Kidney epithelial cell (primary cell): ENCODE measurements at regions not wholly inside any gene's neighbourhood (a gene's known extent, or its start where the extent isn't known, plus 50 kb on each side); places are given as distances from the start of the nearest gene placed in this dataset.

Source experiments
- DNase-seq: peaks from one replicate; pipeline ENCODE4 v3.0.0-alpha.2; 2010; ENCODE audit warnings: low read depth
- H3K27me3 ChIP-seq: 2 replicates; pipeline ENCODE4 v1.6.0; 2011; ENCODE audit warnings: low read length; ENCODE audit not compliant: control insufficient read depth, insufficient read depth
- H3K36me3 ChIP-seq: 2 replicates; pipeline ENCODE4 v1.5.1; 2011; ENCODE audit warnings: low read length; ENCODE audit not compliant: control insufficient read depth, insufficient read depth
- H3K4me3 ChIP-seq: 2 replicates; pipeline ENCODE4 v1.5.1; 2011; ENCODE audit warnings: low read depth, mild to moderate bottlenecking, control low read depth, low read length
- TF ChIP-seq, protein P1 (sequence below): IDR thresholded peaks from 2 replicates; pipeline ENCODE4 v1.5.1; 2011; ENCODE audit warnings: mild to moderate bottlenecking, moderate library complexity, low read length, control low read depth, inconsistent platforms; ENCODE audit not compliant: insufficient read depth, poor library complexity, severe bottlenecking

DNA sequence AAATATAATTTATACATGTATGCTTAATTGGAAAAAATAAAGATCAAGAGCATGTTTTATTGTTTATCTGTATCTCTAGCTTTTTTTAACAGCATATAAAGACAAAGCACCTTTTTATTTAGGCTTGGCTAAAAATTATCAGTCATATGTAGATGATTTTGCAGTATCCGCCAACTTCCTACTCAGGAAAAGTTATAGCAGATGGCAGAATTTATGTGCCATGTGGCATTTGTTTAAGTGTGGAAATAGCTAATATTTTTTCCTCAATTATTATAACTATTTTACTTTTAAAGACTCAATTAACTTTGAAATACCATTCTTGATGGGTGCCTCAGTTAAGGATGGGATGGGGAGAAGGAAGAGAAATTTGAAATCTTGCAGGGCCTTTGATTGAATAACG, 762.1 kb upstream of the RBFOX1 start:
- Histone ChIP-seq H3K36me3 (no peaks in the 10 kb centered on the region), H3K27me3 (no peaks in the 10 kb centered on the region), H3K4me3 (no peak overlapping the region)
- DNase-seq, result no peak
- TF ChIP-seq, protein P1, sequence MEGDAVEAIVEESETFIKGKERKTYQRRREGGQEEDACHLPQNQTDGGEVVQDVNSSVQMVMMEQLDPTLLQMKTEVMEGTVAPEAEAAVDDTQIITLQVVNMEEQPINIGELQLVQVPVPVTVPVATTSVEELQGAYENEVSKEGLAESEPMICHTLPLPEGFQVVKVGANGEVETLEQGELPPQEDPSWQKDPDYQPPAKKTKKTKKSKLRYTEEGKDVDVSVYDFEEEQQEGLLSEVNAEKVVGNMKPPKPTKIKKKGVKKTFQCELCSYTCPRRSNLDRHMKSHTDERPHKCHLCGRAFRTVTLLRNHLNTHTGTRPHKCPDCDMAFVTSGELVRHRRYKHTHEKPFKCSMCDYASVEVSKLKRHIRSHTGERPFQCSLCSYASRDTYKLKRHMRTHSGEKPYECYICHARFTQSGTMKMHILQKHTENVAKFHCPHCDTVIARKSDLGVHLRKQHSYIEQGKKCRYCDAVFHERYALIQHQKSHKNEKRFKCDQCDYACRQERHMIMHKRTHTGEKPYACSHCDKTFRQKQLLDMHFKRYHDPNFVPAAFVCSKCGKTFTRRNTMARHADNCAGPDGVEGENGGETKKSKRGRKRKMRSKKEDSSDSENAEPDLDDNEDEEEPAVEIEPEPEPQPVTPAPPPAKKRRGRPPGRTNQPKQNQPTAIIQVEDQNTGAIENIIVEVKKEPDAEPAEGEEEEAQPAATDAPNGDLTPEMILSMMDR, result no peak

DNA sequence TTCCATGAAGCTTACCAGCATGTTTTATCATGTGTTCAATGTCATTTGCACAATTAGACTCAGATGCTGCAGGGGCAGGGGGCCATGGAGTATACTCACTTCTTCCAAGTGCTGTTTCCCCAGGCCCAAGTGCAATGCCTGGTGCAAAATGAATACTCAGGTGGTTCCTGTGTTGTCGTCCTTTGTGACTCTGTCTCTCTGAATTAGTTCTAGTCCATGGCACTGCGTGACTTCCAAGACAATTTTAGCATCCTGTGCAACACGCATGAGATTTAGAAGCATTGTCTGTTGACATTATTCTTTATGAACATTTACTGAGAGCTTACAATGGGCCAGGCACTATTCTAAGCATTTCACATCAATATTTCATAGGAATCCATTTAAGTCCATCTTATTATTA, 769.7 kb upstream of the RBFOX1 start:
- TF ChIP-seq, protein P1, result no peak
- DNase-seq, result no peak
- H3K36me3 ChIP-seq, result no peaks in the 10 kb centered on the region

DNA sequence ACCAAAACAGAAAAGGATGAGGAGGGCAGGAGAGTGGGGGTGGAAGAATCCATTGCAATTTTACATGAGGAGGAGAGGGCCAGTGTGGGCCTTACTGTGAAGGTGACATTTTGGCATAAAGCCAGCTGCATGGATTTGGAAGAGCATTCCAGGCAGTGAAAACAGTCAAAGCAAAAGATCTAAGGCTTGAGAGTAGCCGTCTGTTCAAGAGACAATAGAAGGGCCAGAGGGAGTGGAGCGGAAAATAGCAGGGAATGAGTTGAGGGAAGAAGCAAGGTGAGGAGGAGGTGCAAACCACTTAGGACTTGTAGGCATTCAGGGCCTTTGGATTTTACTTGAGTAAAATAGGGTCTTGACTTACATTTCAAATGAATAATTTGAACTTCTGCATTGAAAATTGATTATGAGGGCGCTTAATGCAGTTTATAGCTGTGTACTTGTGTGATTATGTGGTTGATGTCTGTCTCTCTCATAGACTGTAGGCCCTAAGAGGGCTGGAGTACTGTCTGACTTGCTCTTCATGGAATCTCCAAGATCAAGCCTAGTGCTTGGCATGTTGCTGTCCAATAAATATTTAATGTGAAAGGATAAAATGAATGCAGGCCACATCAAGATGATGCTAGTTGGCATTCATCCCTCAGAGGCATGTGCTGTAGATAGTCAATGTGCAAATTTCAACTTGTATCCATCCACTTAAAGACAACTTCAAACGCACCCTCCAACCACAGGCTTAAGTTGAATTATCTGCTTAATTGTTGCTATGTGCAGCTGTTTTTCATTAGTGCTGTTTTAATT, 772.1 kb upstream of the RBFOX1 start:
- Histone ChIP-seq H3K4me3 (no peak overlapping the region), H3K27me3 (no peaks in the 10 kb centered on the region), H3K36me3 (no peaks in the 10 kb centered on the region)
- TF ChIP-seq, protein P1, result no peak
- no peak for DNase-seq

More for the DNA sequence above, 769.7 kb upstream of the RBFOX1 start:
- Histone ChIP-seq H3K27me3 (no peaks in the 10 kb centered on the region), H3K4me3 (no peak overlapping the region)

DNA sequence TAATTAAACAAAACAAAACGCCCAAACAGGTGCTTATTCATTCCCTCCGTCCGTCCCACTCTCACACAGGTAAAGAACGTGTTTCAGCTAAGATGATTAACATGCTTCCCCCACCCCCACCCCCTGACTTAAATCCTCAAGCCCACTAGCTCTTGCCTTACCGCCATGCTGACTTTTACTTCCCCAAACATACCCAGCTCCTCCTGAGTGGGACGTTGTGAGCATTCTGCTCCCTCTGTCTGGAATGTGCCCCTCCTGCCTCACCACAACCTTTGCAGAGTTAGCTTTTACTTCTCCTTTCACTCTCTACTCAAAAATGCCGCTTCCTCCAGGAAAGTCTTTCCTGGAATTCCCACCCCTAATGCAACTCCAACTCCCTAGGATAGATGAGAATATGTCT, 774.0 kb upstream of the RBFOX1 start:
- H3K27me3 ChIP-seq, result no peaks in the 10 kb centered on the region
- H3K4me3 ChIP-seq, result no peak overlapping the region
- TF ChIP-seq, protein P1, result no peak
- no peaks in the 10 kb centered on the region for H3K36me3 ChIP-seq
- no peak for DNase-seq

DNA sequence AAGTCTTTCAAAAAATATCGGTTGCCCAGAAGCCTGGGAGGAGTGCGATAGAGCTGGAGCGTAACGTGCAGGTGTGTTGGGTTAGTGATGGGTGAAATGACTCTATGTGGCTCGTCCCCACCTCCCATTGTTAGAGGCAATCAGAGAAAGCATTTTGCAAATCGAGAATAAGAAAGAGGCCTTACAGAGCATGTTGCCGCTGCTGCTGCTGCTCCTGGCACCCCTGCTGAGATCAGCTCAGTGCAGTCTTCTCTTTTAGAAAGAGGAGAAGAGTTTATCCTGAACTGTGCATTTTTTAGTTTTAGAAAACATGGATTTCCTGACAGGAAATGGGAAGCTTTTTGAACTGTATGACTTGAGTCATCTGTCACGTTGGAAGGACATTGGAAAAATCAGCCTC, 774.5 kb upstream of the RBFOX1 start:
- TF ChIP-seq, protein P1, result no peak
- DNase-seq, result no peak
- H3K27me3 ChIP-seq, result no peaks in the 10 kb centered on the region
- H3K36me3 ChIP-seq, result no peaks in the 10 kb centered on the region
- no peak overlapping the region for H3K4me3 ChIP-seq

DNA sequence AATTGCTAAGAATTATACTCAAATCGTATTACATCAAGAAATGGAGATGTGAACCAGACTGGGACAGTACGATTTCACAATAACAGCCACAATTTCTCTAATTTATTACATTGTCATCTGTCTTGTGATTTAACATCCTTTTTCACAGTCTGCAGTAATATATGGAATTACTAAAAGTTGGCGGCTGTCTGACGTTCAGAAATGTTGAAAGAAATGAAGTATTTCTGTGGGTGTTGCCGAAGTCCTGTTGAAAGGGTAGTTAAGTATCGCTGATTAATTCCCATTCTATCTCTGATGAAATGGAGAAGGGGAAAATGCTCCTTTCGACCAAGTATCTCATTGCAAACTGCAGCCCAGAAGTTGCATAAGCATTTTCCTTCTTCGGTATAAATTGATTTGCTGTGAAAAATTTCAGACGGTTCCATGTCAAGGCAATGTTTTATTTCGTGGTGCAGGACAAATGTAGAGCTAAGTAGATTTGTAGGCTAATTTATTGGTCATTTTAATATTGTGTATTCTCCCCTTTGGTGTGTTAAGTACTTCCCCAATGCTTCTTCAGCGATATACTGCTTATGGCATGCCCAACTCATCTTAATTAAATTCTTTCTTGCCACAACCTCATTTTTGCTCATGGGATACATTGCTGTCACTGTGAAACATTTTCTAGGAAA, 775.2 kb upstream of the RBFOX1 start:
- Histone ChIP-seq H3K27me3 (no peaks in the 10 kb centered on the region), H3K36me3 (no peaks in the 10 kb centered on the region), H3K4me3 (no peak overlapping the region)
- TF ChIP-seq, protein P1, result no peak
- no peak for DNase-seq
